ENCODE measurements at regions not wholly inside any gene's neighbourhood (a gene's known extent, or its start where the extent isn't known, plus 50 kb on each side); places are given as distances from the start of the nearest gene placed in this dataset.
"Not testable (repeated sequence)": the region's sequence is repeated elsewhere in the genome, so short reads cannot be mapped to it uniquely, and the experiment has no call there.

DNA sequence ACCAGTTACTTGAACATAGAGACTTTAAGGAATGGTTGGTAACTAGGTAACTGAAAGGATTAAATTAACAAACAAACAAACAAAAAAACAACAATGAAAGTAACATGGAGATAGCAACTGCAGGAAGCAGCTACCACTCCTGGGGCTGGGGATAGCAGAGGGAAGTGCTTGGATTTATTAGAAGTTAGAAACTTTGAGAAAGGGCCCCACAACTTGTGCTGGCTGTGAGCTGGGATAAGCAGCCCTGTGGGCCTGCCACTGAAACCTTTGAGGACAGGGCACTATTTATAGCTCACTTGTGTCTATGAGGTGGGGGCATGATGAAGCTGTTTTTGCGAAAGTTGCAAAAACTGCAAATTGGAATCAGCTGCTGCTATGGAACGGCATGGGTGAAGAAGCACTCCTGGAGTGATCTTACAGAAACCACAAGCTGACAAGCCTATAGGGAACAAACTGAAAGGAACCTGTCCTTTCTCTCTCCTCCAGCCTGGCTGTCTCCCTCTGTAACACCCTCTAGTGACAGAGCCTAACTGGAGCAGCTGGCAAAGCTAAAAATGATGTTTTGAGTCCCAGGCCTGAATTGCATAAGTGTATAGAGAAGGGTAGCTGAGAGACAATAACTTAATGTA, 91.4 kb upstream of the RANBP6 start:
- peak; percentile 75; the same call in 2 of the 3 replicates for ATAC-seq

DNA sequence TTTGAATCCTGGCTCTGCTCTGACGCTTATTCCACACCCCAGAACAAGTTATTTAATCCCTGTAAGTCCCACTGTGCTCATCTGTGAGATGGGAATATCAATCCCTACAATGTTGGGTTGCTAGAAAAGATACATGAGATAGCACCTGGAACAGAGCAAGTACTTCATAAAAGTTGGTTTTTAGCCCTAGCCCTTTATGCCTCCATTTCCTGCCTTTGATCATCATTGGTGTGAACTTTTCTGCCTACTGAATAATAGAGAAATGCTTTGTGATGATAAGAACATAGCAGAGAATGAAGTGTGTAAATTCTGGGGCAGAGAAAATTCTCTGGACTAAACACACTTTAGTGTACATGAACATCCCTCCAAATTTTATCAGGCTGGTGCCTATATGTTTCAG, 90.3 kb upstream of the RANBP6 start:
- ATAC-seq = no peak
- TF ChIP-seq RARB (CRISPR knock-in tag; IDR thresholded peaks at IDR 0.05) (no peak), ZNF70 (CRISPR knock-in tag; IDR thresholded peaks at IDR 0.05) (no peak), CSDC2 (CRISPR knock-in tag; IDR thresholded peaks at IDR 0.05) (no peak), SNAI2 (CRISPR knock-in tag; IDR thresholded peaks at IDR 0.05) (no peak), ARNTL (CRISPR knock-in tag; IDR thresholded peaks at IDR 0.05; ENCODE audit: borderline replicate concordance, low read depth) (no peak), BACH2 (CRISPR knock-in tag; IDR thresholded peaks at IDR 0.05; ENCODE audit: borderline replicate concordance) (no peak), CSRNP3 (CRISPR knock-in tag; IDR thresholded peaks at IDR 0.05) (no peak), ESRRG (CRISPR knock-in tag; IDR thresholded peaks at IDR 0.05) (no peak), ZNF565 (CRISPR knock-in tag; conservative IDR thresholded peaks at IDR 0.05; ENCODE audit: low read depth) (no peak)
- TF ChIP-seq, protein P1, sequence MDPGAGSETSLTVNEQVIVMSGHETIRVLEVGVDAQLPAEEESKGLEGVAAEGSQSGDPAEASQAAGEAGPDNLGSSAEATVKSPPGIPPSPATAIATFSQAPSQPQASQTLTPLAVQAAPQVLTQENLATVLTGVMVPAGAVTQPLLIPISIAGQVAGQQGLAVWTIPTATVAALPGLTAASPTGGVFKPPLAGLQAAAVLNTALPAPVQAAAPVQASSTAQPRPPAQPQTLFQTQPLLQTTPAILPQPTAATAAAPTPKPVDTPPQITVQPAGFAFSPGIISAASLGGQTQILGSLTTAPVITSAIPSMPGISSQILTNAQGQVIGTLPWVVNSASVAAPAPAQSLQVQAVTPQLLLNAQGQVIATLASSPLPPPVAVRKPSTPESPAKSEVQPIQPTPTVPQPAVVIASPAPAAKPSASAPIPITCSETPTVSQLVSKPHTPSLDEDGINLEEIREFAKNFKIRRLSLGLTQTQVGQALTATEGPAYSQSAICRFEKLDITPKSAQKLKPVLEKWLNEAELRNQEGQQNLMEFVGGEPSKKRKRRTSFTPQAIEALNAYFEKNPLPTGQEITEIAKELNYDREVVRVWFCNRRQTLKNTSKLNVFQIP (CRISPR knock-in tag; IDR thresholded peaks at IDR 0.05; ENCODE audit: borderline replicate concordance, low read depth) = no peak

More for the DNA sequence above, 91.4 kb upstream of the RANBP6 start:
- TF ChIP-seq ZC3H10 (CRISPR knock-in tag; IDR thresholded peaks at IDR 0.05) (no peak), TSHZ2 (CRISPR knock-in tag; IDR thresholded peaks at IDR 0.05) (no peak), CSRNP3 (CRISPR knock-in tag; IDR thresholded peaks at IDR 0.05) (no peak), ZFP3 (CRISPR knock-in tag; IDR thresholded peaks at IDR 0.05) (no peak), ZNF565 (CRISPR knock-in tag; conservative IDR thresholded peaks at IDR 0.05; ENCODE audit: low read depth) (no peak), BACH2 (CRISPR knock-in tag; IDR thresholded peaks at IDR 0.05; ENCODE audit: borderline replicate concordance) (no peak), OSR1 (CRISPR knock-in tag; IDR thresholded peaks at IDR 0.05) (no peak), ZNF70 (CRISPR knock-in tag; IDR thresholded peaks at IDR 0.05) (no peak), ARNTL (CRISPR knock-in tag; IDR thresholded peaks at IDR 0.05; ENCODE audit: borderline replicate concordance, low read depth) (no peak), ISL1 (CRISPR knock-in tag; IDR thresholded peaks at IDR 0.05) (no peak), GLIS3 (CRISPR knock-in tag; IDR thresholded peaks at IDR 0.05) (no peak), ZNF8 (CRISPR knock-in tag; IDR thresholded peaks at IDR 0.05) (no peak)
- TF ChIP-seq, protein P1 (CRISPR knock-in tag; IDR thresholded peaks at IDR 0.05; ENCODE audit: borderline replicate concordance, low read depth) = no peak
- TF ChIP-seq, protein P2, sequence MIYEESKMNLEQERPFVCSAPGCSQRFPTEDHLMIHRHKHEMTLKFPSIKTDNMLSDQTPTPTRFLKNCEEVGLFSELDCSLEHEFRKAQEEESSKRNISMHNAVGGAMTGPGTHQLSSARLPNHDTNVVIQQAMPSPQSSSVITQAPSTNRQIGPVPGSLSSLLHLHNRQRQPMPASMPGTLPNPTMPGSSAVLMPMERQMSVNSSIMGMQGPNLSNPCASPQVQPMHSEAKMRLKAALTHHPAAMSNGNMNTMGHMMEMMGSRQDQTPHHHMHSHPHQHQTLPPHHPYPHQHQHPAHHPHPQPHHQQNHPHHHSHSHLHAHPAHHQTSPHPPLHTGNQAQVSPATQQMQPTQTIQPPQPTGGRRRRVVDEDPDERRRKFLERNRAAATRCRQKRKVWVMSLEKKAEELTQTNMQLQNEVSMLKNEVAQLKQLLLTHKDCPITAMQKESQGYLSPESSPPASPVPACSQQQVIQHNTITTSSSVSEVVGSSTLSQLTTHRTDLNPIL (CRISPR knock-in tag; IDR thresholded peaks at IDR 0.05; ENCODE audit: low read depth) = no peak

DNA sequence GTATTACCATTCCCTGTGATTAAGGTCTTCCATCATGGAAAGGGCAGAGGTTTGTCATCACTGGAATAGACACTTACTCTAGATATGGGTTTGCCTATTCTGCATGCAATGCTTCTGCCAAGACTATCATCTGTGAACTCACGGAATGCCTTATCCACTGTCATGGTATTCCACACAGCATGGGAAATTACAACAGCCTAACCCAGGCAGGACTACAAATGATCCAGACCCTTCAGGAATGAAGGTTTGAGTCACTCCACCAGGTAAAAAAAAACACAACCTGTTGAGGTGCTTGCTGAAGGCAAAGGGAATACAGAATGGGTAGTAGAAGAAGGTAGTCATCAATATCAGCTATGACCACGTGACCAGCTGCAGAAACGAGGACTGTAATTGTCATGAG, 89.0 kb upstream of the RANBP6 start:
- ATAC-seq = not testable (repeated sequence)

GRCh38 chr9:6103911-6104310, 88.5 kb upstream of the RANBP6 start:
- ATAC-seq = not testable (repeated sequence)

- ATAC-seq = not testable (repeated sequence)
These were observed 87.0 kb upstream of the RANBP6 start for GRCh38 chr9:6102336-6102987.

DNA sequence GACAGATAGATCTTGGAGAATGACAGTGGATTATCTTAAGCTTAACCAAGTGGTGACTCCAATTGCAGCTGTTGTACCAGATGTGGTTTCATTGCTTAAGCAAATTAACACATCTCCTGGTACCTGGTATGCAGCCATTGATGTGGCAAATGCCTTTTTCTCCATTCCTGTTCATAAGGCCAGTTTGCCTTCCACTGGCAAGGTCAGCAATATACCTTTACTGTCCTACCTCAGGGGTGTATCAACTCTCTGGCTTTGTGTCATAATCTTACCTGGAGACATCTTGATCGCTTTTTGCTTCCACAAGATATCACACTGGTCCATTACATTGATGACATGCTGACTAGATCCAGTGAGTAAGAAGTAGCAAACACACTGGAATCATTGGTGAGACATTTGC, 86.3 kb upstream of the RANBP6 start:
- ATAC-seq = not testable (repeated sequence)

GRCh38 chr9:6099346-6099745, 83.9 kb upstream of the RANBP6 start:
- not testable (repeated sequence) for ATAC-seq
